ENCODE measurements at regions not wholly inside any gene's neighbourhood (a gene's known extent, or its start where the extent isn't known, plus 50 kb on each side); places are given as distances from the start of the nearest gene placed in this dataset.

DNA sequence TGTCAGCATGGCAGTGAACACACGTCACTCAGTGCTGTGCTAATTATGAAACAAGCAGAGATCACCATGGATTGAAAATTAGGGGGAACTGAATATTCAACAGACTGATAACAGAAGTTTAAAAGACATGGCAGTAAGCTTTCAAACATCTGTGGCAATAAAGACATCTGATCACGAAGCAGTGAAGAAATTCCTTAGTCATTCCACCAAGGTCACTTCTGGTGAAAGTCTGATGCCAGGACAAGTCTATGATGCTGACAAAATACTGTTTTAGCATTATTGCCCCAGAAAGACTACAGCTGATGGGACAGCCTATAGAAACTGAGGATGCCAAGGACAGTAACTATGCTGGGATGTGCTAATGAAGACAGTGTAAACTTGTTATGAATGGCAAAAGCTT, 126.9 kb upstream of the RBM19 start:
- H3K4me2 ChIP-seq (ENCODE audit: low read length), result no peak overlapping the region
- no peaks in the 10 kb centered on the region for H3K36me3 ChIP-seq (ENCODE audit: insufficient read depth, low read length)
- H3K79me2 ChIP-seq (replicated peaks; ENCODE audit: insufficient read depth, low read length), result no peaks in the 10 kb centered on the region
- H3K27ac ChIP-seq (ENCODE audit: low read length), result no peak overlapping the region
- no peaks in the 10 kb centered on the region for H3K27me3 ChIP-seq (ENCODE audit: insufficient read depth, low read depth, low read length)
- TF ChIP-seq, protein P1, sequence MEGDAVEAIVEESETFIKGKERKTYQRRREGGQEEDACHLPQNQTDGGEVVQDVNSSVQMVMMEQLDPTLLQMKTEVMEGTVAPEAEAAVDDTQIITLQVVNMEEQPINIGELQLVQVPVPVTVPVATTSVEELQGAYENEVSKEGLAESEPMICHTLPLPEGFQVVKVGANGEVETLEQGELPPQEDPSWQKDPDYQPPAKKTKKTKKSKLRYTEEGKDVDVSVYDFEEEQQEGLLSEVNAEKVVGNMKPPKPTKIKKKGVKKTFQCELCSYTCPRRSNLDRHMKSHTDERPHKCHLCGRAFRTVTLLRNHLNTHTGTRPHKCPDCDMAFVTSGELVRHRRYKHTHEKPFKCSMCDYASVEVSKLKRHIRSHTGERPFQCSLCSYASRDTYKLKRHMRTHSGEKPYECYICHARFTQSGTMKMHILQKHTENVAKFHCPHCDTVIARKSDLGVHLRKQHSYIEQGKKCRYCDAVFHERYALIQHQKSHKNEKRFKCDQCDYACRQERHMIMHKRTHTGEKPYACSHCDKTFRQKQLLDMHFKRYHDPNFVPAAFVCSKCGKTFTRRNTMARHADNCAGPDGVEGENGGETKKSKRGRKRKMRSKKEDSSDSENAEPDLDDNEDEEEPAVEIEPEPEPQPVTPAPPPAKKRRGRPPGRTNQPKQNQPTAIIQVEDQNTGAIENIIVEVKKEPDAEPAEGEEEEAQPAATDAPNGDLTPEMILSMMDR (IDR thresholded peaks at IDR 0.05; ENCODE audit: poor library complexity, severe bottlenecking), result no peak
- TF ChIP-seq EP300 (conservative IDR thresholded peaks at IDR 0.05; ENCODE audit: poor library complexity, severe bottlenecking), result no peak
- H3K4me3 ChIP-seq (ENCODE audit: low read length), result no peak overlapping the region
- H3F3A ChIP-seq (ENCODE audit: insufficient read depth, low read length, poor library complexity, severe bottlenecking), result no peaks in the 10 kb centered on the region
- H3K9me3 ChIP-seq (ENCODE audit: low read length), result no peaks in the 10 kb centered on the region
- H2AFZ ChIP-seq (ENCODE audit: low read depth, low read length), result no peak overlapping the region
- no peaks in the 10 kb centered on the region for H4K20me1 ChIP-seq (ENCODE audit: insufficient read depth)
- no peaks in the 10 kb centered on the region for H3K9me2 ChIP-seq (ENCODE audit: insufficient read depth, low read length)
- no peak overlapping the region for H3K9ac ChIP-seq (ENCODE audit: low read length)

DNA sequence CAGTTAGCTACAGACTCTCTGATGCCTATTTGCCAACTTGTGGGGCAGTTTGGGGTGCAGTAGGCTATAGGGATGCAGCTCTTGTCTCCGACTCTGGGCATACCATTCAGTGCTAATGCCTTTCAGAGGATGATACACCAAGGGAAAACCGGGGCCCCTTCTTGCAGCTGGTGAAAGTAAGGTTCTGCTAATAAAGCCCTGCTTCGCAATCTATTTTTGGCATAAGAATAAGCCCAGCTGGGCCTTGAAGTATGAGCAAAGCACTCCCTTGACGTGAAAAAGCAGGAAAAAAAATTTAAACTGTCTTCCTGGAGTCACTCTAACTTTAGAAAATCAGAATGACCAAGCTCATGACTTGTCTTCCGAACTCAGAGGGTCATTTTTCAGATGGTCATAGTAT, 124.1 kb upstream of the RBM19 start:
- no peak overlapping the region for H2AFZ ChIP-seq (ENCODE audit: low read depth, low read length)
- H3F3A ChIP-seq (ENCODE audit: insufficient read depth, low read length, poor library complexity, severe bottlenecking), result no peaks in the 10 kb centered on the region
- H3K36me3 ChIP-seq (ENCODE audit: insufficient read depth, low read length), result no peaks in the 10 kb centered on the region
- no peak overlapping the region for H3K4me2 ChIP-seq (ENCODE audit: low read length)
- no peak overlapping the region for H3K27ac ChIP-seq (ENCODE audit: low read length)
- H3K9me2 ChIP-seq (ENCODE audit: insufficient read depth, low read length), result no peaks in the 10 kb centered on the region
- no peak overlapping the region for H3K4me3 ChIP-seq (ENCODE audit: low read length)
- no peaks in the 10 kb centered on the region for H3K9me3 ChIP-seq (ENCODE audit: low read length)
- H3K79me2 ChIP-seq (replicated peaks; ENCODE audit: insufficient read depth, low read length), result no peaks in the 10 kb centered on the region
- no peaks in the 10 kb centered on the region for H3K27me3 ChIP-seq (ENCODE audit: insufficient read depth, low read depth, low read length)
- TF ChIP-seq TAF1 (IDR thresholded peaks at IDR 0.05; ENCODE audit: low read depth) (no peak), POLR2AphosphoS5 (IDR thresholded peaks at IDR 0.05) (no peak), EZH2 (IDR thresholded peaks at IDR 0.05; ENCODE audit: borderline replicate concordance, insufficient read depth, low read length, poor library complexity, severe bottlenecking) (no peak), RAD21 (conservative IDR thresholded peaks at IDR 0.05) (no peak), MXI1 (conservative IDR thresholded peaks at IDR 0.05; ENCODE audit: poor library complexity, severe bottlenecking) (no peak), SMC3 (conservative IDR thresholded peaks at IDR 0.05; ENCODE audit: poor library complexity) (no peak), REST (IDR thresholded peaks at IDR 0.05; ENCODE audit: borderline replicate concordance) (no peak), EP300 (conservative IDR thresholded peaks at IDR 0.05; ENCODE audit: poor library complexity, severe bottlenecking) (no peak)
- TF ChIP-seq, protein P1 (IDR thresholded peaks at IDR 0.05; ENCODE audit: poor library complexity, severe bottlenecking), result no peak
- H4K20me1 ChIP-seq (ENCODE audit: insufficient read depth), result no peaks in the 10 kb centered on the region
- no peak overlapping the region for H3K9ac ChIP-seq (ENCODE audit: low read length)

Measured in neural cell (in vitro differentiated cells).